Astrocyte (in vitro differentiated cells and primary cell): ENCODE measurements at regions not wholly inside any gene's neighbourhood (a gene's known extent, or its start where the extent isn't known, plus 50 kb on each side); places are given as distances from the start of the nearest gene placed in this dataset.

Experiments used
- CTCF ChIP-seq: IDR thresholded peaks from 2 replicates; pipeline ENCODE4 v1.5.1; 2011; ENCODE audit warnings: low read depth, mild to moderate bottlenecking, inconsistent platforms, low read length, moderate library complexity; ENCODE audit not compliant: insufficient read depth
- EZH2 ChIP-seq: IDR thresholded peaks from 2 replicates; pipeline ENCODE4 v1.6.1; 2012; ENCODE audit warnings: mild to moderate bottlenecking, low read length, inconsistent platforms; ENCODE audit not compliant: insufficient read depth

GRCh38 chr15:69556344-69556743, 103.7 kb downstream of the RPLP1 start:
- TF ChIP-seq CTCF (no peak), EZH2 (no peak)
